GM12891 (cell line): ENCODE measurements at regions not wholly inside any gene's neighbourhood (a gene's known extent, or its start where the extent isn't known, plus 50 kb on each side); places are given as distances from the start of the nearest gene placed in this dataset.

ENCODE experiments used
- PAX5 ChIP-seq: IDR thresholded peaks from 2 replicates; pipeline ENCODE4 v1.6.1; 2011; ENCODE audit warnings: low read length, moderate library complexity, mild to moderate bottlenecking; ENCODE audit not compliant: insufficient read depth, severe bottlenecking
- POLR2A ChIP-seq: IDR thresholded peaks from 2 replicates; pipeline ENCODE4 v1.6.1; 2011; ENCODE audit warnings: low read depth, low read length, control low read depth
- POLR2AphosphoS5 ChIP-seq: IDR thresholded peaks from 2 replicates; pipeline ENCODE4 v1.6.1; 2011; ENCODE audit warnings: low read depth, low read length, control low read depth
- SPI1 ChIP-seq: IDR thresholded peaks from 2 replicates; pipeline ENCODE4 v1.6.1; 2011; ENCODE audit warnings: low read depth, low read length, control low read depth
- TAF1 ChIP-seq: IDR thresholded peaks from 2 replicates; pipeline ENCODE4 v1.6.1; 2011; ENCODE audit warnings: low read depth, low read length, control low read depth

DNA sequence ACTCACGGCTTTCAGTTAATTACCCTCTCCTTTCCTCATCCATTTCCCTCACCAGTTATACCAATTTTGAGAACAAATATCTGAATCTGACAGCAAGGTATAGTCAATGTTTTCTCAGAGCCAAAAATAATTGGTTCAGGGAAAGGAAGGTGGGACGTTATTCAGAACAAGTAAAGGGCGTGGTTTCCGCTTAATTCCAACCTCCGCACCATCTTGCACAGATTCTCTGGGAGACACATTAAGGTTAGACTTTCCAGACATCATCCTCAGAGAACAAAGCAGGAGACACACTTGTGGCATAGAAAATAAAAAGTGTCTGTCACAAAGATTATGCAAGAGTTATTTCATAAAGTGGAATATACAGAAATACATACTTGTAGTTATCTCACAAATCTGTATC lies 441.2 kb downstream of the IRX1 start:
- TF ChIP-seq POLR2AphosphoS5, result no peak
- no peak for TF ChIP-seq POLR2A
- TF ChIP-seq TAF1, result no peak
- no peak for TF ChIP-seq PAX5
- TF ChIP-seq SPI1, result no peak
